Middle frontal gyrus (tissue), 1 donor: ENCODE measurements at regions not wholly inside any gene's neighbourhood (a gene's known extent, or its start where the extent isn't known, plus 50 kb on each side); places are given as distances from the start of the nearest gene placed in this dataset.
A peak's percentile ranks its signal among the peaks of the same experiment; 100 is the strongest.

Source experiments
- DNase-seq: peaks from one replicate; pipeline ENCODE4 v3.0.0-alpha.2; 2015; ENCODE audit warnings: low spot score; ENCODE audit errors: extremely low spot score

DNA sequence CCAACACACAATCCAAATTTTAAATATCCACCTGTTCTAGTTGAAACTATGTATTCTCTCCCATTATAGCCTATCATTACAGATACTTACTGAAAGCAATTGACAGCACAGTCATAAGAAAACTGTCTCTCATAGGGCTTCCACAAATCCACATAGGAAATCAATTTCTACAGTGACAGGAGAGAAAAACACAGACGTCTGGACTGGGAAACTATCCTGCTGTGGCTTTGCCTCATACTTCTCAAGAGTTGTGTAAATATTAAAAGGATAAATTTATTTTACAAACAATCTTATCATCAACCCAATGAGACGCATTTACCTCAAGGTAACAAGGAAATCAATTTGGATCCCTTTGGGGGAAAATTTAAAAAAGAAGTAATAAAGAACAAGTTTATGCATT lies 517.5 kb downstream of the EFNA5 start:
- no peak for DNase-seq

GRCh38 chr5:107149243-107150005 lies 521.3 kb downstream of the EFNA5 start:
- no peak for DNase-seq

GRCh38 chr5:107147589-107147988 lies 523.1 kb downstream of the EFNA5 start:
- DNase-seq, result no peak

DNA sequence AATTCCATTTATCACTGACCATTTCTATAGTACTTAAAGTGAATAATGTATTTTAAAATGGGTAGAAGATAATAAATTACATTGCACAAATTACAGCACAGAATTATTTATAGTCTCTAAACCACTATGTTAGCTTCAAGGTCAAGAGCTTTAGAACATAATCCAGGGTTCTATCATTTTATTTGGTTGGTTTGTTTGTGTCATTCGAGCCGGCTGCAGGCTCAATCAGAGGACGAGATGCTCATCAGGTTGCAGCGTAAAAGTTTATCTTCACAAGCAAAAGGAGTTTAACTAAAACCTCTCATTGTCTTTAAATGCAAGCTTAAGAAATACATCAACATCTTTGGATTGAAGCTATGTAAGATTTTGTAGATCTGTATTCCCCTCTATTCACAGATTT lies 523.8 kb downstream of the EFNA5 start:
- DNase-seq, result no peak

DNA sequence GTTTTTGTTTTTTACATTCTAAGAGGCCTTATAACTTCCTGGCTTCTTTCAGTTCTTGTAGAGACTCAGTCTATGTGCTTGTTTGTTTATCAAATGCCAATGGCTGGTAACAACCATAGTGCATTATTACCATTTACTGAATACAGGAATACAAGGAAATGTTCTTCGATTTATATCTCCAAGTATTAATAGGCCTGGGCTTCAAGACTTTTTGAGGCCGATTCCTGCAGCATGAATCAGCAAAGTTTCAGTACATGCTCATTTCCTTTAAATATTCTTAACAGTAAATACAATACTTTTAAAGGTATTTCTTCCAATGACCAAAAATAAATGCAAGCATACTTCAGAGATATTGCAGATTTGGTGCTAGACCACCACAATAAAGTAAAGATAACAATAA lies 535.3 kb downstream of the EFNA5 start:
- no peak for DNase-seq

GRCh38 chr5:107134931-107135330 lies 535.8 kb downstream of the EFNA5 start:
- DNase-seq, result no peak

DNA sequence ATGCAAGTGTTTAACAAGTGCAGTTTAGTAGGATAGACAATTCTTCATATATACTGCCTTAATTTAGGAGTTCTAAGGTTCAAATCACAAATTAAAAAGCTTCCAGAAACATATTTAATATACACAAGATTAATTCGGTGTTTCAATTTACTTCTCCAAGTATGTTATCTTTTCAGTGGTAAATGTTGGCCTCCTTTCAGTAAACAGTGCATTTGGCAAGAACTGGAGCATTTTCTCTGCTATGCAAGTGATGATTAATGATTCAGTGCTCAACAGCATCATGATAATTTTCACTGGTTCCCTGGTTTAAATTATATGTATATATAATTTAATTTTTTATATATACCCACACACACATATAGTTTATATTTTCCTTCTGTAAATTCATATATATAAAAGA lies 541.7 kb downstream of the EFNA5 start:
- DNase-seq, result no peak

- DNase-seq, result no peak
These were observed 542.9 kb downstream of the EFNA5 start for GRCh38 chr5:107127878-107128277.

- DNase-seq, result no peak
These were observed 544.4 kb downstream of the EFNA5 start for GRCh38 chr5:107126341-107126740.

DNA sequence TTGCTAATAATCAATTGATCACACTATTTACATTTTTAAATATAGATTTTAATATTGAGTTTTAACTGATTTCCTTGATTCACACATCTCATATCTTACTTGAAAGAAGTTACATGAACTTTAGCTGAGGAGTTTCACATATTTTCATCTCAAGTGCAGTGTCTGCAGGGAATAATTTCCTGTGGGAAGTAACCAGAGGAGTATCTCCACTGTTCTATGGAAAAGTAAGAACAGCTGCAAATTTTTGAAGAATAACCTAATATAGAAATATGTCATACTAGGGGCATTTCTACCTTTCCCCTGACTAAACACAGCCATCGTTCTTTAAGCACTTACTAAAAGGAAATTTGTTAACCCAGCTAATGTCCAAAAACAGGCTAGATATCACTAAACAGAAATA lies 546.4 kb downstream of the EFNA5 start:
- DNase-seq, result no peak

DNA sequence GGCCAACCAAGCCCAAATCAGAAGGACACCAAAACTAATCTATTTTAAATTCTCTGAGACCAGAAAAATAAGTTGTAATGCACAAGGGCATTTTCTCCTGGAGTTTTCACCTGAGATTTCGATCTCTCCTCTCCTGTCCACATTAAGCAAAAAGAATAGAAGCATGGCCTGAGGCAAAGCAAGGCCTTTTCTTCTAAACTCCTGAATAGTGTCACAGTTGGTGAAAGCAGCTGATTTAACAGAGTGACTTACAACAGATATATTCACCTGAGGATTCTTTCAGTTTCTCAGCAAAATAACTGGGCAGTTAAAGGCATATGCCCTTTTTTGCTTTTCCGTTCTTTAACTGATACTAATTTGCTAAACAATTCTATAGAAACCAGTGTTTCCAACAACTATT lies 547.7 kb downstream of the EFNA5 start:
- no peak for DNase-seq

DNA sequence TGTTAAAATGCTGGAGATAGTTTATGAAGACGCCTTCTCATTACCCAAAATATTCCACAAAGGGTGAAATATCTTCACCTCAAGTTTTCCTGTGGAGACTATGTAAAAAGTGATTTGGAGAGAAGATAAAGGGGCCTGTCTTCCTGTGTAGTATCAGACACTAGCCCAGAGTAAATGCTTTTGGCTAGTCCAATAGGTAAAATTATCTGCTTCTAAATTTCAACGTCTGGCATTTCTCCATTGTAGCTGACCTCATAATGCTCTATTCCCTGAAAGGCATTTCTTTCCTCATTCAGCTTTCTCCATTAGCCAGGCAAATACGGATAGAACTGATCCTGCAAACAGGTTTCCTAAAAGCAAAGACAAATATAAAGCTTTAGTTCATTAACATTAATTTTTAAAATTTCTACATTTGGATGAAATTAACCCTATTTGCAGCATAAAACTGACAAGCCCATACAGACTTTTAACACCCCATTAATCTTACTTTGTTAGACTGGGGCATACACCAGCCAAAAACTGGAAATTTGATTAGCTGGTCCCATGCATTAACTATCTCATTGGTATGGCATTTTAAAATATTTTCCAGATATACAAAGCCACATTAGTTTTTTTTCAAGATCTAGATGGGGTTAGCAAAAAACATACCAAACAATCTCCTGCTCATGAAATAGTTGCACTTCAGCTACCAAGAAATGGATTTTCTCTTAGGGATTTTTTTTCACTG lies 548.8 kb downstream of the EFNA5 start:
- DNase-seq, result no peak

DNA sequence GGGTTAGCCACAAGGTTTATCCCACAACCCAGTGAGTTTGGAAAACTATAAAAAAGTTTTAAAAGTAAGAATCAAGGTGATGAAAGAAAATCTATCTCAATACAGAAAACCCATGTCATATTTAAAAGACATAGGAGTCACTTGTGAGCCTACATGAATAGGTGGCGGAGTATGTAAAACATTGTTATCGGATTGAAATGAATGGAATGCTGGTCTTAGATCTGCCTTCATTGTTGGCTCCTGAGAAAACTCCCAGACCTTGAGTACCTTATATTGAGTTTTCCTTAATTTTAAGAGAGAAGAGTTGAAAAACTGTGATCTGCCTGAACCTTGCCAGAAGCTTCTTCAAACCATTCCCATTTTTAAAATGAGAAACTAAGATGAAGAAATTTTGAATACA lies 551.1 kb downstream of the EFNA5 start:
- DNase-seq, result no peak

- no peak for DNase-seq
These were observed 552.3 kb downstream of the EFNA5 start for GRCh38 chr5:107118184-107119019.

DNA sequence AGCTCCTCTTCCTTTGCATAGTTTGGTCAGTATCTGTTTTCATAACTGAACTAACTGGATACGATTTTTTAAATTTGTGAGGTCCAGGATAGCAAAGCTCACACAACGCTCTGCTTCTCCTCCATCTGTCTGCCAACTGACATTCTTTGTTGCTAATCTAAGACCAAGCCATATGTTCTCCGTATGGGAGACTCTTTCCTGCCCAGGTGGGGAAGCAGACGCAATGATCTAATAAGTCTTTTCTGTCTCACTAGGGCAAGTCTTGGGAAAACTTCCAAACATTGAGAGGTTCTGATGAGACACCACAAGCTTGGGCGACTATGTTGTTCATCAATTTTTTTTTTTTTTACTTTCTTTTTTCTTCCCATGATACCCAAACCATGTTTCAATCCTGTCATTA lies 558.5 kb downstream of the EFNA5 start:
- peak; percentile 29 for DNase-seq

GRCh38 chr5:107104040-107104995 lies 566.4 kb downstream of the EFNA5 start:
- DNase-seq, result no peak

GRCh38 chr5:107103522-107103921 lies 567.2 kb downstream of the EFNA5 start:
- no peak for DNase-seq

- DNase-seq, result no peak
These were observed 570.6 kb downstream of the EFNA5 start for GRCh38 chr5:107100121-107100520.

GRCh38 chr5:107099506-107099905 lies 571.2 kb downstream of the EFNA5 start:
- no peak for DNase-seq

DNA sequence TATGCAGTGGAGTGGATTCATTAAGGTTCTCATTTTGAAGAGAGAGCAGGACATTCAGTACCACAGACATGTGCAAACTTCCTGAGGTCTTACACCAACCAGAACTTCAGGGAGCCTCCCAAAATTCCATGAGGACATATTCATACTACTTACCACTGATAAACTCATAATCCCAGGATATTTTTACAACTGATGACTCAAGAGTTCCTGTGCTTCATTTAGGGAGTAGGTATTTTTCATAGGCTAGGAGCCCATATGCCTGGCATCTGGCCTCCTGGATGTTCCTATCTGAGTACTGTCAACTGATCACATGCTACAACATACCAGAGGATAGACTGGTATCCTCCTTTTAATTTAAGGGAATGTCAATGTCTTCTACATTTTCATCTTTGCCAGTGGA lies 578.0 kb downstream of the EFNA5 start:
- DNase-seq, result no peak

GRCh38 chr5:107090506-107090905 lies 580.2 kb downstream of the EFNA5 start:
- no peak for DNase-seq
